Osteocyte (in vitro differentiated cells): ENCODE measurements at regions not wholly inside any gene's neighbourhood (a gene's known extent, or its start where the extent isn't known, plus 50 kb on each side); places are given as distances from the start of the nearest gene placed in this dataset.
A peak's percentile ranks its signal among the peaks of the same experiment; 100 is the strongest.

ENCODE experiments used
- DNase-seq: peaks from one replicate; pipeline ENCODE4 v3.0.0; 2021; ENCODE audit warnings: mixed read lengths; ENCODE audit not compliant: unreplicated experiment; ENCODE audit errors: extremely low spot score
- H3K27ac Mint-ChIP-seq: one replicate; pipeline ENCODE4 v1.8.0; 2021; ENCODE audit warnings: mild to moderate bottlenecking, mixed read lengths; ENCODE audit not compliant: unreplicated experiment
- H3K27me3 Mint-ChIP-seq: one replicate; pipeline ENCODE4 v1.8.0; 2021; ENCODE audit warnings: mixed read lengths; ENCODE audit not compliant: unreplicated experiment
- H3K36me3 Mint-ChIP-seq: one replicate; pipeline ENCODE4 v1.8.0; 2021; ENCODE audit warnings: mixed read lengths; ENCODE audit not compliant: unreplicated experiment
- H3K4me1 Mint-ChIP-seq: one replicate; pipeline ENCODE4 v1.8.0; 2021; ENCODE audit warnings: mixed read lengths; ENCODE audit not compliant: unreplicated experiment
- H3K4me3 Mint-ChIP-seq: one replicate; pipeline ENCODE4 v1.8.0; 2021; ENCODE audit warnings: mild to moderate bottlenecking, moderate library complexity, mixed read lengths; ENCODE audit not compliant: unreplicated experiment
- H3K9me3 Mint-ChIP-seq: one replicate; pipeline ENCODE4 v1.8.0; 2021; ENCODE audit warnings: mixed read lengths; ENCODE audit not compliant: unreplicated experiment
- TF ChIP-seq, protein P1 (sequence below): fragments of 200-600 bp; sonication (generic); IDR thresholded peaks from 2 replicates; pipeline ENCODE4 v1.5.0; 2021; ENCODE audit warnings: antibody characterized with exemption, mild to moderate bottlenecking, moderate library complexity

DNA sequence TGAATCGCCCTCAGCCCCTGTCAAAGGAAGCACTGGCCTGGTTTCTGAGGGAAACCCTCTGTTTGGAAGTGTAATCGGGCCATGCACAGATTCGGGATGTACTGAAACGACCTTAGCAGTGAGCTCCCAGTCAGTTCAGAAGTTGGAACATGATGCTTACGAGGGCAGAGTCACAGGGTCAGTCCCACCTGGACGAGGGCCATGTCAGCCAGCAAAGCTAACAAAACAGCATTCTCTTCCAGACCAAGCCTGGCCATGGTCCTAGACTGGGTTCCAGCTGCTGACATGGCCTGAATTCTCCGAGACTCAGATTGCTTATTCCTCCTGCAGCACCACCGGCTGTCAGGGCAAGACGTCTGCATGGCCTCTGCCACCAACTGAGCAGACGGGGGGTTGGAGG lies 192.2 kb upstream of the WSCD1 start:
- Mint-ChIP-seq H3K36me3 (no peaks in the 10 kb centered on the region), H3K4me3 (no peak overlapping the region), H3K27me3 (peaks cover 5% of the 10 kb centered on the region), H3K9me3 (no peaks in the 10 kb centered on the region), H3K27ac (no peak overlapping the region), H3K4me1 (no peaks in the 10 kb centered on the region)
- TF ChIP-seq, protein P1, sequence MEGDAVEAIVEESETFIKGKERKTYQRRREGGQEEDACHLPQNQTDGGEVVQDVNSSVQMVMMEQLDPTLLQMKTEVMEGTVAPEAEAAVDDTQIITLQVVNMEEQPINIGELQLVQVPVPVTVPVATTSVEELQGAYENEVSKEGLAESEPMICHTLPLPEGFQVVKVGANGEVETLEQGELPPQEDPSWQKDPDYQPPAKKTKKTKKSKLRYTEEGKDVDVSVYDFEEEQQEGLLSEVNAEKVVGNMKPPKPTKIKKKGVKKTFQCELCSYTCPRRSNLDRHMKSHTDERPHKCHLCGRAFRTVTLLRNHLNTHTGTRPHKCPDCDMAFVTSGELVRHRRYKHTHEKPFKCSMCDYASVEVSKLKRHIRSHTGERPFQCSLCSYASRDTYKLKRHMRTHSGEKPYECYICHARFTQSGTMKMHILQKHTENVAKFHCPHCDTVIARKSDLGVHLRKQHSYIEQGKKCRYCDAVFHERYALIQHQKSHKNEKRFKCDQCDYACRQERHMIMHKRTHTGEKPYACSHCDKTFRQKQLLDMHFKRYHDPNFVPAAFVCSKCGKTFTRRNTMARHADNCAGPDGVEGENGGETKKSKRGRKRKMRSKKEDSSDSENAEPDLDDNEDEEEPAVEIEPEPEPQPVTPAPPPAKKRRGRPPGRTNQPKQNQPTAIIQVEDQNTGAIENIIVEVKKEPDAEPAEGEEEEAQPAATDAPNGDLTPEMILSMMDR, result no peak
- no peak for DNase-seq

DNA sequence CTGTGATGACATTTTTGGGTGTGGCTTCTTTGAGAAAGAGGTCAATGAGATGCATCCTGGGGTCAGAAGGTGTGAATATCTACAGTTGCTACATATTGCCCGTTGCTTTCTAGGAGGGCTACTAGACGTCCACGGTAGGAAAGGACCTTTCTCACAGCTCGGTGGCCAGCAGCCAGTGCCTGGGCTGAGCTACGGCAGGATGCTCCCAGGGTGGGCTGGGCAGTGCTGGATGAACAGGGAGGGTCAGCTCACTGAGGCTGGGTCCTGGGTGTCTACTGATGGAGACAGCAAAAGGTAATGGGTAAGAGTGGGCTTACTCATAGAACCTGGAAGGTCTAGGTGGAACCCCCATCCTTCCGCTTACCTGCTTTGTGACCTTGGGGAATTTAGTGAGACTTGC lies 188.3 kb upstream of the WSCD1 start:
- TF ChIP-seq, protein P1, result no peak
- DNase-seq, result no peak
- H3K9me3 Mint-ChIP-seq, result no peaks in the 10 kb centered on the region
- no peaks in the 10 kb centered on the region for H3K27me3 Mint-ChIP-seq
- H3K27ac Mint-ChIP-seq, result no peak overlapping the region
- H3K4me3 Mint-ChIP-seq, result no peak overlapping the region
- no peaks in the 10 kb centered on the region for H3K4me1 Mint-ChIP-seq
- no peaks in the 10 kb centered on the region for H3K36me3 Mint-ChIP-seq

DNA sequence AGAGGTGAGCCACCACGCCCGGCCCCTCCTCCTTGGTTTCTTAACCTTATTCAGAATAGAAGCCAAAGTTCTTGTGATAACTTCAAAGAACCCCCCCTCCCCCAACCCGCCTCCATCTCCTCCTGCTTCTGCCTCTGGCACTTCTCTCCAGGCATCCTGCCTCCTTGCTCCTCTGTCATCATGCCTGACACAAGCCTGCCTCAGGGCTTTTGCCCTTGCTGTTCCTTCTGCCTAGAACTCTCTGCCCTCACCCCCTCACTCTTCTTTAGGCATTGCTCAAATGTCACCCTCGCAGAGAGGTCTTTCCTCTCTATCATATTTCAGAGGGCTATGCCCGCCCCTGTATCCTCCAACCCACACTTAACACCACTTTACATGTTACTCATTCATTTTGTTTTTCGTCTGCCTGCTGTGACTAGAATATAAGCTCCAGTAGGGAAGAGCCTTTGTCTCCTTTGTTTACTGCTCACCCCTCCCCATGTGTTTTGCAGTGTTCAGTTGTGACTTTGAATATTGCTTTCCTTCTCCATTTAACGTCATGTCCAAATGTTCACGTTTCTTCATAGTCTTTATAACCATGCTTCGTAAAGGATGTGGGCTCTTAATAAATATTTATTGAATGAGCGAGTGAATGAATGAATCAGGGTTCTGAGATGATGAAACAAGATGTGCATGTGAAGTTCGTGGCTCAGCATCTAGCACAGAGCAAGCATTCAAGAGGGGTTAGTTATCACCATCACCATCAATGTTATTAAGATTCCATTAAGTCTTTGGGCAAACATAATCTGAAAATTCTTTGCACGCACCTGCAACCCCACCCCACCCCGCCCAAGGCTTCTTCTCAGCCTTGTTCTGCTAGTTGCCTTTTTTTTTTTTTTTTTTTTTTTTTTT lies 186.2 kb upstream of the WSCD1 start:
- Mint-ChIP-seq H3K4me1 (no peaks in the 10 kb centered on the region), H3K36me3 (no peaks in the 10 kb centered on the region), H3K9me3 (no peaks in the 10 kb centered on the region), H3K27me3 (no peaks in the 10 kb centered on the region), H3K27ac (no peak overlapping the region), H3K4me3 (no peak overlapping the region)
- peak; percentile 56 for DNase-seq
- TF ChIP-seq, protein P1, result no peak

DNA sequence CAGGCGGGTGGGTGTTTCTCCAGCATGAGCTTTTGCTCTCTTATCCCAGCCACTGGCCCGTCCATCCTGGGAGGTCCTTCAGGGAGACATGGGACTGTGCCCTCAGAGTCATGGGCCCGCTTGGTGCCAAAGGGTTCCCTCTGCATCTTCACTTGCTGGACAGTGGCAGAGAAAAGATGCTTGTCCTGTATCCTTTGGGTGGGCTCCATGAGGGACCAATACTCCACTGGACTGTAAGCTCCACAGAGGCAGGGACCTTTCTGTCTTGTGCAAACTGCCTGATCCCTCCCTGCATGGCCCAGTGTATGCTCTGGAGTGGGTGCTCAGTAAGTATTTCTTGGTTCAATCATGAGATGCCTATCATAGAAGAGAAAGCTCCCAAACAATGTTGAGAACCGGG lies 184.8 kb upstream of the WSCD1 start:
- TF ChIP-seq, protein P1, result no peak
- H3K27ac Mint-ChIP-seq, result no peak overlapping the region
- H3K4me1 Mint-ChIP-seq, result no peaks in the 10 kb centered on the region
- no peaks in the 10 kb centered on the region for H3K36me3 Mint-ChIP-seq
- H3K9me3 Mint-ChIP-seq, result peaks cover 6% of the 10 kb centered on the region
- H3K27me3 Mint-ChIP-seq, result peaks cover 4% of the 10 kb centered on the region
- DNase-seq, result peak; percentile 63
- H3K4me3 Mint-ChIP-seq, result no peak overlapping the region

DNA sequence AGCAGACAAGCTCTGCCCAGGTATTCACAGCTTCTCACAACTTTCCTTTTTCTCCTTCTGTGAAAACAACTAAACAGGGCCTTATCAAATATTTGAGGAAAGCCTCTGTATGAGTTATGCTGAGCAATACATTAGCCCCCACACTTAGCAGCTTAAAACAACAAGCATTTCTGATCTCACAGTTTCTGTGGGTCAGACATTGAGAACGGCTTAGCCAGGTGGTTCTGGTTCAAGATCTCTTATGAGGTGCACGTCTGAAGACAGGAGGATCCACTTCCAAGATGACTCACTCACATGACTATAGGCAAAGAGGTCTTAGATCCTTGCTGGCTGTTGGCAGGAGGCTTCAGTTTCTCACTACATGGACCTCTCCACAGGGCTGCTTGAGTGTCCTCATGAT lies 181.4 kb upstream of the WSCD1 start:
- TF ChIP-seq, protein P1, result no peak
- peaks cover 24% of the 10 kb centered on the region for H3K27me3 Mint-ChIP-seq
- peaks cover 6% of the 10 kb centered on the region for H3K9me3 Mint-ChIP-seq
- no peak for DNase-seq
- no peak overlapping the region for H3K4me3 Mint-ChIP-seq
- H3K36me3 Mint-ChIP-seq, result no peaks in the 10 kb centered on the region
- no peak overlapping the region for H3K27ac Mint-ChIP-seq
- no peaks in the 10 kb centered on the region for H3K4me1 Mint-ChIP-seq
